ENCODE measurements at regions not wholly inside any gene's neighbourhood (a gene's known extent, or its start where the extent isn't known, plus 50 kb on each side); places are given as distances from the start of the nearest gene placed in this dataset.

DNA sequence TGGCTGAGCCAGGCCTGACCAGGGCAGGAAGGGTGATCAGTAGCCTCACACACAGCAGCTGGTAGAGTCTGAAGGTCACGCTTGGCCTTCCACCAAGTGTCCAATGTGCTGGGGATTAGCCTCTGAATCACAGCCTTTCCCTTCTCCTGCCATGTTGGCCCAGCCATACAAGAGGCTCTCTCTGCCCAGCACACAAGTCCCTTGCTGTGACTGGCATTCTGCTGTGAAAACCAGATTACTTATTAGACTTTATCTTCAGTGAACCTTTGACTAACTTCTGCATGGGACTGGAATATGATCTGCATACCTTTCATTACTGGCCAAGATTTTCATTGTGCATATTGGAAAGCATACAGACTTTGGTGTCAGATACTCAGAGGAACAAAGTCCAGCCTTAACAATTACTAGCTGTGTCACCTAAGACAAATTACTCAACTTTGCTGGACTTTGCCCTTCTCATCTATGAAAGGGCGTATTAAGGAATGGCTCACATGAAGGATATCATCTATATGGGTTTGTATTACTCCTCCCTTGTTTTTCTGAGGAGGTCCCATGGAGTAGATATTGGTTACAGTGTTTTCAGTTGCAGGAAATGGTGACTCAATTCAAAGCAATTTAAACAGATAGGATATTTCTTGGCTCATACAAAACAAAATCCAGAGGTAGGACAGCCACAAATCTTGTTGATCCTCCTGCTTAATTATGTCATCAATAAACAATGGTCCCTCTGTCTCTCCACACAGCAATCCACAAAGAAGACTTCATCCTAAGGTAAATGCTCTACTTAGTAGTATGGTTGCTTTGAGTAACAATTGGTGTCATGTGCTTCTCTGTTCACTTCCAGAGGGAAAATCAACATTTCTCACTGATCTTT lies 99.6 kb downstream of the DYRK2 start:
- H3K23ac ChIP-seq (ENCODE audit: insufficient read length): no peak overlapping the region
- H3K56ac ChIP-seq (replicated peaks; ENCODE audit: insufficient read length, low read depth, low read length): no peak overlapping the region
- H3K79me2 ChIP-seq (ENCODE audit: control insufficient read depth in 1 of 2, insufficient read depth in 2 of 2, low read length in 2 of 2): no peaks in the 10 kb centered on the region
- H2BK20ac ChIP-seq (ENCODE audit: low read length): no peak overlapping the region
- DNase-seq (ENCODE audit: low read depth in 1 of 2, low spot score in 2 of 2) (no peak), FAIRE-seq (no peak)
- no peaks in the 10 kb centered on the region for H3K36me3 ChIP-seq (ENCODE audit: control insufficient read depth in 2 of 4, insufficient read depth in 4 of 4, low read length in 3 of 4)
- WGBS, 2 experiments (ENCODE audit: extremely low coverage in 1 of 2, insufficient coverage in 1 of 2, insufficient read length in 1 of 2, insufficient replicate concordance in 2 of 2, low coverage in 1 of 2, low lambda C conversion rate in 2 of 2, missing lambda C conversion rate in 1 of 2): 86% methylated on average over 2 of the region's 2 CpGs; no CpG with 5 or more reads in 1 of the 2 experiments
- H3K4ac ChIP-seq (replicated peaks; ENCODE audit: insufficient read length, low read depth, low read length): no peak overlapping the region
- no peaks in the 10 kb centered on the region for H3K4me1 ChIP-seq (replicated peaks in 1 of 4; ENCODE audit: control insufficient read depth in 3 of 4, insufficient read depth in 4 of 4, low read length in 3 of 4)
- no peaks in the 10 kb centered on the region for H3K27me3 ChIP-seq (replicated peaks in 1 of 4; ENCODE audit: control insufficient read depth in 3 of 4, extremely low read depth in 1 of 4, insufficient read depth in 3 of 4, low read length in 3 of 4)
- H4K20me1 ChIP-seq (replicated peaks in 1 of 2; ENCODE audit: control insufficient read depth in 1 of 2, insufficient read depth in 2 of 2, low read length in 2 of 2): no peaks in the 10 kb centered on the region
- H2AFZ ChIP-seq (ENCODE audit: low read length): no peak overlapping the region
- no peak overlapping the region for H2AK5ac ChIP-seq (ENCODE audit: low read depth, low read length)
- H3K18ac ChIP-seq (ENCODE audit: extremely low read depth, low read length): no peak overlapping the region
- ChIA-PET POLR2A (ENCODE audit: partially characterized antibody) (no interaction called here), CTCF (ENCODE audit: partially characterized antibody) (no interaction called here)
- no peak overlapping the region for H3K27ac ChIP-seq (ENCODE audit: low read depth, low read length)
- no peak overlapping the region for H2BK120ac ChIP-seq (replicated peaks; ENCODE audit: low read depth, low read length)
- no peak overlapping the region for H2BK5ac ChIP-seq (ENCODE audit: low read depth, low read length)
- H3K14ac ChIP-seq (ENCODE audit: insufficient read length): no peak overlapping the region
- H4K91ac ChIP-seq (replicated peaks; ENCODE audit: insufficient read length, low read length): no peak overlapping the region
- H3K4me2 ChIP-seq (ENCODE audit: insufficient read depth in 1 of 2, low read depth in 2 of 2, low read length in 2 of 2): no peak overlapping the region
- no peaks in the 10 kb centered on the region for H3K9me3 ChIP-seq (ENCODE audit: insufficient read depth in 2 of 2, low read depth in 1 of 2, low read length in 1 of 2)
- H4K8ac ChIP-seq (ENCODE audit: extremely low read depth, insufficient read depth, low read length): no peak overlapping the region
- no peak overlapping the region for H2BK12ac ChIP-seq (ENCODE audit: low read depth, low read length)
- H3K9ac ChIP-seq (replicated peaks in 1 of 4; ENCODE audit: extremely low read depth in 1 of 4, low read depth in 3 of 4, low read length in 3 of 4): no peak overlapping the region
- H3K4me3 ChIP-seq (ENCODE audit: extremely low read depth in 1 of 4, insufficient read depth in 2 of 4, low read depth in 3 of 4, low read length in 4 of 4): no peak overlapping the region
- no peak overlapping the region for H4K5ac ChIP-seq (ENCODE audit: insufficient read length, low read depth, low read length)
- H2BK15ac ChIP-seq (ENCODE audit: low read length): no peak overlapping the region
- no peaks in the 10 kb centered on the region for H3K79me1 ChIP-seq (ENCODE audit: low read depth, low read length)
- no peaks in the 10 kb centered on the region for H3K23me2 ChIP-seq (ENCODE audit: low read depth, low read length)
- no peak for TF ChIP-seq SRF (IDR thresholded peaks at IDR 0.05; ENCODE audit: low read depth, low read length)
- TF ChIP-seq PHF8 (conservative IDR thresholded peaks at IDR 0.05; ENCODE audit: low read depth, low read length): no peak
- TF ChIP-seq TAF7 (optimal IDR thresholded peaks at IDR 0.05; ENCODE audit: borderline replicate concordance, low read depth, low read length): no peak
- TF ChIP-seq POLR2AphosphoS5 (IDR thresholded peaks at IDR 0.05; ENCODE audit: low read depth, low read length): no peak
- no peak for TF ChIP-seq SUZ12 (IDR thresholded peaks at IDR 0.05; ENCODE audit: low read length)
- no peak for TF ChIP-seq CTBP2 (IDR thresholded peaks at IDR 0.05; ENCODE audit: borderline replicate concordance, insufficient read depth, insufficient read length, low read length)
- TF ChIP-seq, protein P1, sequence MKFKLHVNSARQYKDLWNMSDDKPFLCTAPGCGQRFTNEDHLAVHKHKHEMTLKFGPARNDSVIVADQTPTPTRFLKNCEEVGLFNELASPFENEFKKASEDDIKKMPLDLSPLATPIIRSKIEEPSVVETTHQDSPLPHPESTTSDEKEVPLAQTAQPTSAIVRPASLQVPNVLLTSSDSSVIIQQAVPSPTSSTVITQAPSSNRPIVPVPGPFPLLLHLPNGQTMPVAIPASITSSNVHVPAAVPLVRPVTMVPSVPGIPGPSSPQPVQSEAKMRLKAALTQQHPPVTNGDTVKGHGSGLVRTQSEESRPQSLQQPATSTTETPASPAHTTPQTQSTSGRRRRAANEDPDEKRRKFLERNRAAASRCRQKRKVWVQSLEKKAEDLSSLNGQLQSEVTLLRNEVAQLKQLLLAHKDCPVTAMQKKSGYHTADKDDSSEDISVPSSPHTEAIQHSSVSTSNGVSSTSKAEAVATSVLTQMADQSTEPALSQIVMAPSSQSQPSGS (IDR thresholded peaks at IDR 0.05; ENCODE audit: low read length): no peak
- no peak for TF ChIP-seq RXRA (IDR thresholded peaks at IDR 0.05; ENCODE audit: insufficient read depth, low read depth, low read length)
- no peak for TF ChIP-seq MAFK (IDR thresholded peaks at IDR 0.05; ENCODE audit: low read depth, low read length)
- TF ChIP-seq TBP (IDR thresholded peaks at IDR 0.05; ENCODE audit: low read depth, low read length): no peak
- TF ChIP-seq GABPA (IDR thresholded peaks at IDR 0.05; ENCODE audit: borderline replicate concordance, insufficient read depth, low read length): no peak

Data from H1 (cell line).